GM18868 (cell line): ENCODE measurements at regions not wholly inside any gene's neighbourhood (a gene's known extent, or its start where the extent isn't known, plus 50 kb on each side); places are given as distances from the start of the nearest gene placed in this dataset.

ENCODE experiments used
- ATAC-seq: cut with Tn5 transposase; IDR thresholded peaks from one replicate; pipeline ENCODE4 v1.9.1; 2021; ENCODE audit warnings: mild to moderate bottlenecking, moderate library complexity; ENCODE audit not compliant: unreplicated experiment

DNA sequence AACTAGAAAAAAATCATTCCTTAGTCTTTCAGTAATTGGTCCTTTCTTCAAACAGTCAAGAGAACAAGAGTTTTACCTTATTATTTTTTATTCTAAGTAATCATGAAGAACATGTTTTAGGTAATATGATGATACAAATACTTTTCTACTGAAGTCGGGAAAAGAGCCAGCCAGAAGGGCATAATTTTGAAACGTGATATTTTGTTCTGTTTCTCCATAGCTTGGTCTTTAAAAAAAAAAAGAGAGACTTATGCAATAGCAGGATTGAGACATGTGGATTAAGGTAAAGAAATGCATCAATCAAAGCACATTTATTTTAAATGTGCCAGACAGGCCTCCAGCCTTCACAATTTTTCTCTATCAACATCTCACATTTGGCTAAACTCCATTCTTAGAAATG lies 1016.8 kb downstream of the CNTNAP5 start:
- no peak for ATAC-seq

DNA sequence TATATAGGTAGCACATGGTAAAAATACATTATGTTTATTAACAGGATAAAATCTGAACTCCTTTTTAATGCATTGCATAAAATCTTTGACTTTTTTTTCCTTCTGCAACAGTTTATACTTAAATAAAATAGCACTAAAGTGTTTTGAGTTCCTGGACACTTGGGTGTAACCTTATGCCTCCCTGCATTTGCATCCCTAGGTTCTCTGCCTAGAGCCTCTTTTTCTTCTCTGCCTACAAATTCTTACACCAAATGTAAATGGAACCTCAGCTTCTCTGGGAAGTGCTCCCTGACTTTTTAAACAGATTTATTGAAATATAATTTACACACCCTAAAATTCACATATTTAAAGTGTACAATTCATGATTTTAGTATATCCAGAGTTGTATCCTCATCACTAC lies 1017.6 kb downstream of the CNTNAP5 start:
- ATAC-seq: no peak

DNA sequence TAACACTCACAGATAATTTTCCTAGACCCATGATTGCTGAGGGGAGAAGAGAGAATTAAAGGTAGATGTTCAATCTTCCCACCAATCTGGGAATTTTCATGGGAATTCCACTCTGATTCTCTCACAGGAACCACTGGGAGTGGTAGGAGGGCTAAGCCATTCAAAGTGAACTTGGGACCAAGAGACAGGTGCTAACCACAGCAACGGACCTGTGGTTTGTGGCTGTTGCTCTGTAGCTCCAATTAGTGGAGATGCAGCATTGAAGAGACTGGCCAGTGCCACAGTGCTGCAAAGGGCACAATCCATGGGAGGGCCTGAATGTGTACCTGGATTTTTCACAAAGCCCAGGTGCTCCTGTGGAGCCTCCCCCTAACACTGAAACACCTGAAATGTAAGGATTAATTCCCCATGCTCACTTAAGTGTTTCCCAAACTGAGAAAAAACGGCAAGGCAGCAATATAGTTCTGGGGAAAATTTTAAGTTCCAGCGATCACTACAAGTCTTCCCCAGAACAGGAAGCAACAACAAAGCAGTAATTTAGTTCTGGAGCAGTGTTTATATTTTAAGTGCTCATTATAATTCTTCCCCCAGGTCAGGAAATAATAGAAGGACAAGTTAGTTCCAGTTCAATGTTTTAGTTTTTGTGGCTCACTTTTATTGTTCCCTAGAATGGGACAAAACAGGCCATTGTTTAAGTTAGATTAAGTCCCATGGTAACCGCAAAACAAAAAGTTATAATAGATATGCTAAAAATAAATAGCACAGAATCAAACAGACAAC lies 1045.8 kb downstream of the CNTNAP5 start:
- ATAC-seq: no peak

DNA sequence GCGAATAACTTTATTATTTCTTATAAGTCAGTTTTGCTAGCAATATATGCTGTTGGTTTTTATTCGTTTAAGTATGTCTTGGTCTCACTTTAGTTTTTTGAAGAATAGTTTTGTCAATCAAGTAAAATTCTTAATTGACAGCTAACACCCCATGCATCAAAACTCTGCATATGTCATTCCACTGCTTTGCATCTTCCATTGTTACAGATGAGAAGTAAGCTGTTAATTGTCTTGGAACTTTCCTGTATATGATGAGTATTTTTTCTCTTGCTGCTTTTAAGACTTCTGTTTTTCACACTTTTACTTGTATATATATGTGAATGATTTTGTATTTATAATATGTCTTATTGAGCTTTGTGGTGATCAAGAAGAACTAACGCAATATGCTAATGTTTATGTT lies 1048.4 kb downstream of the CNTNAP5 start:
- no peak for ATAC-seq

DNA sequence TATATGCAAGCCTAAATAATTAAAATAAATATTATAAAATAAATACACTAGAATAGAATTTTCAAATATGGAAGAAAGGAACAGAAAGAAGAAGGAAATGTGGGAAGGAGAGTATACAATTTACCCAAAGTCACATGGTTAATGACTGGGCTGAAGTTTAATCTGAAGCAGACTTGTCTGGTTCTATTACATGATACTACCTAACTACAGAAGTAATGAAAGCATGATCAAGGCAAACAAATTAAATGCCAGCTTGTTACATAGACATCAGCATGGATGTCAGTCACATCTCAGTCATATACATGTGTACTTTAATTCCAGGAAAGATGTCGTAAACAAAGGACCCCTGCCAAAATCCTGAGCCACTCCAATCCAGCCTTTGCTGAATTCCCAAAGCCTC lies 1060.8 kb downstream of the CNTNAP5 start:
- no peak for ATAC-seq

DNA sequence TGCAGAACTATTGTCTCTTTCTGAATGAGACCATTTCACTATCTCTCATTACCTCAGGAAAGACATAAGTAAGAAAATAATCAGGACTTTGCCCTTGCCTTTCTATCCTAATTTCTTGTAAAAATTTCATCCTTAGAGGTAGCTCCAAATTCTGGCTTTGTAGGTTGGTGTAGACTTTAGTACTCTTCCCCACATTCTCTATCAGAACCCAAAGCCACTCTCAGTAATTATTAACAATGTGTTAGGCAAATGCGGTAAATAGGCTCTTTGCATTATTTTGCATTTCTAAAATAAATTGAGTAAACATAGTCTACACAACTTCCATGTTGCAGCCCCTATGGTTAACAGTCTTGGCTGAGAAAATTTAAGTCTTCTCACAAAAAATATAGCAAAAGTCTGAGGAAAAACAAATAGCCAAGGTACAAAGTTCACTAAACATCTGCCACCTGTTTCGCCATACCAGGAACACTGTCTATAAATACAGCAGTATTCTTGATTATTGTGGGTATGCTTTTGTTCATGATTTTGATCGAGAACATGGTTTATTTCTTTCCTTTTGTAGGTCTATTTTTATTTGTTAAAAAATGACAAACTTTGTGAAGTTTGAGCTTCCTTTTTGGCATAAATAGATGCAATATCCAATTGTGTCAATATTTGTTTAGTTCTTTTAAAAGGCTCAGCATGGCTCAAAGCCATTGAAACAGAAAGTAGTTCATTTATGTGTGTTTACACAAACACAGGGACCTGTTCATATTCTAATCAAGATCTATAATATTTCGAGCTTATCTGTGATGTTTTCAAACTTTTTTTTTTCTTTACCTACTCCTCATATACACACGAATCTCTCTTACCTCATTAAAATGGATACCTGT lies 1061.5 kb downstream of the CNTNAP5 start:
- ATAC-seq: no peak

DNA sequence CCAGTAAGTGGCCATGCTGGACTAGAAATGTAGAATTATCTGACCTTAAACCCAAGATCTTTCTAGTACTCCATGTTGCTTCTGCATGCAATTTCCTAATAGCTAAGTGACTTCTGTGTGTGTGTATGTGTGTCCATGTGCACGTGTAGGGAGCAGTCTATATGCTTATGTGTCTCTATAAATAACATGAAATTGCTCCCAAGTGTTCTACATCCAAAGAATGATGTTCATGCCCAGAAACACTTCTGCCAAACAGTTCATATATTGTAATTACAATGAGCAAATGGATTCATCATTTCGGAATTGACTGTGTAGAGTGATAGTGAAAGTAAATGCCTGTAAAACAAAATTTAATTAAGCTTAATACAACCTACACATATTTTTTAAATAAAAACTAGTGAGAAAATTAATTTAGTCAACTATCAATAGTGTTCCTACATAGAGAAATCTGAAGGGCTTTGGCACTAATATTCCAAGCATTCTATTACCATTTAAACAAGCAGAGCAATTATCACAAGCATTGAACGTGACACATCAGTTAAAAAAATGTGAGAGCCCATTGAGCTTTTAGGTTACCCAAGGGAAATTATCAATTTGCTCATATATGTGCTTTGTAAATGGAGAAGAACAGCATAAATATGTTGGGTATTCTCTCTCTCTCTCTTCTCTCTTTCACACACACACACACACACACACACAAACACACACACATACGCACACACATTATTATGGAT lies 1067.4 kb downstream of the CNTNAP5 start:
- no peak for ATAC-seq

DNA sequence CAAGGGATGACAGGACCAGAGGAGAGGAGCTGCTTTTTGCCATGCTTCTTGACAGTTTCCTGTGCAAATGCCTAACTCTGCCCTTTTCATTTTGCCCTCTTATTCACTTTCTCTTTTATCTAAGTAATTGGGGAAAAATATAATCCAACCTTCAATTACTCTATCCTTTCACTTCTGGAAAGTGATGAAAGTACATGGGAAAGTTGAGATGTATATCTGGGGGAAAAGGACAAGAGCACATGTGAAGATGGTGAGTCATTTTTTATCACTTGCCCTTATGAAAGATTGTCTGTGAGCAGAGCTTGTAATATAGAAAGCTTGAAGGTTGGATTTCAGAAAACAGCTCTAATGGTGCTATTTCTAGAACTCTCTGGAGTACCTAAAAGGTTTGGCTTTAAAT lies 1070.7 kb downstream of the CNTNAP5 start:
- no peak for ATAC-seq

DNA sequence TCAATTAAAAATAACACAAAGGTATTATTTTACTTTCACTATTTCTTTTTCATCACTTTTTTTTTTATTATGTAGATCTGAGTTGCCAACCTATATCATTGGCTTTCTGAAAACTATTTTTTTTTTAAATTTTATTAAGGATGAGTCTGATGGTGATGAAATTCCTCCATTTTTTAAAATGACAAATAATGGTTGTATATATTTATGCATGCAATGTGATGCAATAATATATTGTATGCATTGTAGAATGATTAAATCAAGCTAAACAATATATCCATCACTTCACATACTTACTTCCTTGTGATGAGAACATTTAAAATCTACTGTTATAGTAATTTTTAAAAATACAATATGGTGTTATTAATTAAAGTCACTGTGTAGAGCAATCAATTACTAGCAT lies 1081.6 kb downstream of the CNTNAP5 start:
- no peak for ATAC-seq

DNA sequence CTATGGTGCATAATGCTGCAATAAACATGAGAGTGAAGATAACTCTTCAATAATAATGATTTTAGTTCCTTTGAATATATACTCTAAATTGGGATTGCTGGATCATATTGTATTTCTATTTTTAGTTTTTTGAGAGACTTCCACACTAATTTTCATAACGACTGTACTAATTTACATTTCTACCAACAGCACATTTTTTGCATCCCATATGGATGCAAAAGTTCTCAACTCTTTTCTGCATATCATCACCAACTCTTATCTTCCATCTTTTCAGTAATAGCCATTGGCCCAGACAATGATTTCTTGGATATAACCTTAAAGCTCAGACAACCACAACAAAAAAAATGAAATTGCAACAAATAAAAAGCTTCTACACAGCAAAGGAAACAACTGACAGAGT lies 1082.4 kb downstream of the CNTNAP5 start:
- ATAC-seq: no peak

DNA sequence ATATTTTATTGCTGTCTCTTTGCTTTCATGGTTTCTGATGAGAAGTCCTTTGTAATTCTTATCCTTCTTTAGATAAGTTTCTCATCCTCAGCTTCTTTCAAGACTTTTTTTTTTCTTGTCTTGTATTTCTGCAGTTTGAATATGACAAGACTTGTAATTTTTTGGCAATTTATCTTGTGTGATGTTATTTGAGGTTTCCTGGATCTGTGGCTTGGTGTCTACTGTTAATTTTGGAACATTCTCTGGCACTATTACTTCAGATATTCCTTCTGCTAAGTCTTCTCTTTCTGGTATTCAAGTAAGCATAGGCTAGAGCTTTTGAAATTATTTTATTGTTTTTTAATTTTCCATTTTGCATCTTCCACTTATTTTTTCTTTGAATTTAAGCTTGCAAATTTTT lies 1083.2 kb downstream of the CNTNAP5 start:
- no peak for ATAC-seq

DNA sequence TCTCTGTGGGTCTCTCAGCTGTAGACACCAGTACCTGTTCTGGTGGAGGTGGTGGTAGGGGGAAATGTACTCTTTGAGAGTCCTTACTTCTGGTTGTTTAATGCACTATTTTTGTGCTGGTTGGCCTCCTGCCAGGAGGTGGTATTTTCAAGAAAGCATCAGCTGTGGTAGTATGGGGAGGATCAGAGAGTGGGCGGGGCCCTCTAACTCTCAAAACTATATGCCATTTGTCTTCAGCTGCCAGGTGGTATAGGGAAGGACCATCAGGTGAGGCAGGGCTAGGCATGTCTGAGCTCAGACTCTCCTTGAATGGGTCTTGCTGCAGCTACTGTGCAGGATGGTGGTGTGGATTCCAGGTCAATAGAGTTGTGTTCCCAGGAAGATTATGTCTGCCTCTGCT lies 1100.8 kb downstream of the CNTNAP5 start:
- ATAC-seq: no peak

DNA sequence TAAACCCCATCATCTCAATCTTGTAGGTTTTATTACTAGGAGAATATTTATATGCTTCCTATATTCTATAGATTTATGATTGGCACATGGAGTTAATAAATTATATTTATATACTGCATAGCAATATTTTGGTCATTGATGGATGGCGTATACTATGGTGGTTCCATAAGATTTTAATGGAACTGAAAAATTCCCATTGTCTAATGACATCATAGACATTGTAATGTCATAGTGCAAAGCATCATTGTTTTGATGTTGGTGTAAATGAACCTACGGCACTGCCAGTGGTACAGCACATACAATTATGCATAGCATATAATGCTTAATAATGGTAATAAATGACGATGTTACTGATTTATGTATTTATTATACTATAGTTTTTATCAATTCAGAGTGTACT lies 1135.9 kb downstream of the CNTNAP5 start:
- ATAC-seq: no peak

DNA sequence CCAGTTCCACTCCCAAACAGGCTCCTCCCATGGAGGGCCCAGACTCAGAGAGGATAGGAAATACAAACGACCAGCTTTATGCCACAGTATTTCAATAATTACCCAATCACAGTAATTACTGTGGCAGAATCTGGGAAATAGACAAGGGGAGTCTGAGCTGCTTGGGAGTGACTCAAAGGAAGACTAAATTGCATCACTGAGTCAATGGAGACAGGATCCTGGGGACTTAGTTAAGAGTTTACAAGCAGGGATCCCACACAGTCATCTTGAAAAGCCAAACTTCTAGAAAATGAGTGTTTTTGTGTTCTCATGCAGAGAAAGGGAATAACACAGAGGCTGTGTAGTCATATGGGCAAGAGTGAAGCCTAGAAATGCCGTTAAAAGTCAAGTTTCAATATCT lies 1142.1 kb downstream of the CNTNAP5 start:
- ATAC-seq: peak; percentile 47

DNA sequence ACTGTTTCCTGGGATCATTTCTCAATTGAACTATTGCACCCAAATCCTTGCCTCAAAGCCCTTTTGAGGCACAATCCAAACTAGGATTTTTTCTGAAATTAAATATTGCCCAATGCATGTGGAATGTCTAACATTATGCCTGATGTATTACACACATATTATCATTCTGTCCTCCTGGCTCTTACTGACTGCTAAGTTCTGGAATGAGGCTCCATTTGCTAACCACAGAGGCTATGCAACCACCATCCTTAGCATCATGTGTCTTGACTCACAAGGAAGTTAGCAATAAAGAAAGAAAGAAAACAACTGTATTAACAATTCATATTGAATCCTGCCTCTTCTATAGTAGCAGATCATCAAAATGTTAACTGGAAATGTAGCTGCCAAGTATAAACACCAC lies 1142.7 kb downstream of the CNTNAP5 start:
- no peak for ATAC-seq

DNA sequence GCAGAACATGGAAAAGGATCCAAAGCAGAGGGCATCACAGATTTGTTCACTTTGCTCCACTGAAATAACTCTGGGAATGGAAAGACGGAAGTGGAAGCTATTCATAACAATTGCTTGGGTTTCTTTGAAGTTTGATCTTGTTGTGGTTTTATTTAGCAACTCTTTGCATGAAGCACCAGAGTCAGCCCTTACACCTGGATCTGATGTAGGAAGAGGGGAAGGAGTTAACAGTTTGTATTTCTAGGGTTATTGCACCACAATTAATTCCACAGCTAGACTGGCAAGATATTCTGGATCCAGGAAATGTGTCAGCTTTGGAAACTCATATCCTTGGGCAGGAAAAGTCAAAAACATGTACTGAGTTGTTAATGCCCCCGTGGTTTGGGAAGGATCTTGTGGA lies 1143.4 kb downstream of the CNTNAP5 start:
- no peak for ATAC-seq

DNA sequence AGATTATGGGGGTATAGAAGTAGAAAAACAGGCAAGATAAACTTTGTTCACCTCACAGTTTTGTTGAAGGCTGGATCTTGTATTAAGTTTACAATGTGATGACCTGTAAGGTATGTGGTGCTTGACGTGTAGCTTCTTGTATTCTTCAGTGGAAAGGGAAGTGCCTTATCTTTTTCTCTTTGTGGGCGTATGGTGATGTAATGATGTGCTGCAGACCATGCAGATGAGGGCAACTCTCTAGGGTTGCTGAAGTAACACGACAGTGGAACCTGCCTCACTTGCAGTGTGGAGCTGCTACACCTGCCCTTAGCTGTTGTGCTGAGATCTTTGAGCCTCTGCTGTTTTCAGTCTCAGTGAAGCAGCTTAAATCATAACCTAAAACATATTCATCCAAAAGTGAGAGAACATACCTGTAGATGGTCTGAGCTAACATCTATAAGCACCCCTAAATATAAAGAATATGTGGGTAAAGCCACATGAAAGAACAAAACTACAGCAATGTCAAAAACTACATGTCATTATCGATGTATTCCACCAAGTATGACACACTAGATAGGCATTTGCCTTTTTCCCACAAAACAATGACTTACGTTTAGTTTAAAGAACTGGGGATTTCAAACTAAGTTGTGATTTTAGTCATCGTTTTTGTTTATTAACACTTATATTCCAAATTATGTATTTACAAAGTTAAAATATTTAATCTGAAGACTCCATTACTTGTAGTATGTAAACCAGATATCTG lies 1144.1 kb downstream of the CNTNAP5 start:
- ATAC-seq: peak; percentile 68

DNA sequence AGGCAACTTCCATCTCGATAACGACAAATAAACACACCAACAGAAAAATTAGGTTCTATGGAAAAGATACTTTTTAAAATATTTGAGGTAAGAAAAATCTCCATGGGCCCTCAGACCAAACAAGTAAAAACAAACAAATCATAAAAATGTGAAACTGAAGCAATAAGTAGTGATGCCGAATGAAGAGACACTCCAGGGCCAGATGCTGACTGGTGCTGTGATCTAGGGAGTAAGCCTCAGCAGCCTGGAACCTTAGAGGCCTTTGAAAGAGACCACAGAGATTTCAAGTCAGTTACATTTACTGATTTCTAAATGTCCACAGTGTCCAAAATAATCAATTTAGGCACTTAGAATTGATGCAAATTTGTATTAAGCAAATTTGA lies 1144.7 kb downstream of the CNTNAP5 start:
- ATAC-seq: no peak

DNA sequence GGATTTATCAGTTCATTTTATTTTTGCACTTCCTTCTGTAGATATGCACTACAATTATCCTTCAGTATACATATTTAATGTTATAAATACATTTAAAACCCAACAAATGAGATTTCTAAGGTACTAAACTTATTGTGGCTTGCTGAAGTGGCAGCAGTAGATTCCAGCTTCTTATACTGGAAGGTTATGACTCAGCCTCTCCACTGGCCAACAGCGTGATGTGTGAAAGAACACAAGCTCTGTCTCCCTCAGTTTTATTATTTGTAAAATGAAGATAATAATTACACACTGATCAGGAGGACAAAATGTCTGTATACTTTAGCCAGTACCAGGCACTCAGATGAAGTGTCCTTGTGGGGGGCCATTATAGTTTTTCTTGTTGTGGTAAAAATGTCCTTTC lies 1147.1 kb downstream of the CNTNAP5 start:
- ATAC-seq: no peak

DNA sequence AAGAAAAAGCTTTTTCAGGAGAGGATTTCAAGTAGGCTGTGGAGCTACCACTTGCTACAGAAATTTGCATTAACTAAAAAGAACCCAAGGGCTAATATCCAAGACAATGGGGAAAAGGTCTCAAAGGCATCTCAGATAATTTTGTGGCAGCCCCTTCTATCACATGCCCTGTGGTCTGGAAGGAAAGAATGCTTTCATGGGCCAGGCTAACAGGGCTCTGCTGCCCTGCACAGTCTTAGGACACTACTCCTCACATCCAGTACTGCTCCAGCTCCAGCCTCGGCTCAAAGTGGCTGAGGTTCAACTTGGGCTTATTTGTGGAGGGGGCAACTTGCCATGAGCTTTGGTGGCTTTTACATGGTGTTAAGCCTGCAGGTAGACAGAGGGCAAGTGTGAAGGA lies 1150.3 kb downstream of the CNTNAP5 start:
- no peak for ATAC-seq

DNA sequence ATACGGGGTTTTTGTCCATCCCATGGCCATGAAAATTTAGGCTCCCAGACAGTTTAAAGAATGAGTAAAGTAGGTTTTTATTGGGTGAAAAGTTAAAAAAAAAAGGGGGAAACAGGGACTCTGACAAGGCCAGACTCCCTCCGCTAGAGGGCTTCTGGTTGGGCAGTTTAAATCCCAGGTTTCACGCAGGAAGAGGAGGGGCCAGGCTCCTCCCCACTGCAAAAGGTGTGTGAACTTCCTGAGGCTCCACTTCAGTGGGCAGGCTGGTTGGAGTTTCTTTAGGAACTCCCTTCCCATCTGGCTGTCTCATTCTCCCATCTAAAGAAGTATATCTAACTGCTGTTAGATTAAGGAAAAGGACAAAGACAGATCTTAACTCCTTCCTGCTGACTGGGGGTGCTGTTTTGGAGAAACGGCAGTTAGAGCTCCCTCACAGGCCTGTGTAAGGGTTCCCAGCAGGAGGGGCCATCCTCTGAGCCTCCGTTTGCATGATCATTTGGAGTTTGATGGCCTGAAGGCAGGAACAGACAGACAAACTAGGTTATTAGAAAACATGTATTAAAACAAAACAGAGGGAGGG lies 1160.7 kb downstream of the CNTNAP5 start:
- no peak for ATAC-seq
